Suppressor macrophage (primary cell): ENCODE measurements at regions not wholly inside any gene's neighbourhood (a gene's known extent, or its start where the extent isn't known, plus 50 kb on each side); places are given as distances from the start of the nearest gene placed in this dataset.
"Not testable (repeated sequence)": the region's sequence is repeated elsewhere in the genome, so short reads cannot be mapped to it uniquely, and the experiment has no call there.

Source experiments
- DNase-seq, 4 experiments: peaks; one replicate each; pipeline ENCODE4 v3.0.0-alpha.2; 2020 to 2022

DNA sequence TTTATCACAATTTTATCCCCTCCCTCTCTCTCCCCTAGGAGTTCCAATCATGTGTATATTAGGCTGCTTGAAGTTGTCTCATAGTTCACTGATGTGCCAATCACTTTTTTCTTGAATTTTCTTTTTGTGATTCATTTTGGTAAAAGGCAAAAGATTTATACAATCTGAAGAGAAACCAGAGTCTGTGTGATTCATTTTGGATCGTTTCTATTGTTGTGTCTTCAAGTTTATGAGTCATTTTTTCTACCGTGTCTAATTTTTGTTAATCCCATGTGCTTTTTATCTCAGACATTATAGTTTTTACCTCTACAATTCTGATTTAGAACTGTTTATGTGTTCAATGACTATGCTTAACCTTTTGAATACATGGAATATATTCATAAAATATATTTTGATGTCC lies 483.9 kb upstream of the AUTS2 start:
- DNase-seq: no peak

DNA sequence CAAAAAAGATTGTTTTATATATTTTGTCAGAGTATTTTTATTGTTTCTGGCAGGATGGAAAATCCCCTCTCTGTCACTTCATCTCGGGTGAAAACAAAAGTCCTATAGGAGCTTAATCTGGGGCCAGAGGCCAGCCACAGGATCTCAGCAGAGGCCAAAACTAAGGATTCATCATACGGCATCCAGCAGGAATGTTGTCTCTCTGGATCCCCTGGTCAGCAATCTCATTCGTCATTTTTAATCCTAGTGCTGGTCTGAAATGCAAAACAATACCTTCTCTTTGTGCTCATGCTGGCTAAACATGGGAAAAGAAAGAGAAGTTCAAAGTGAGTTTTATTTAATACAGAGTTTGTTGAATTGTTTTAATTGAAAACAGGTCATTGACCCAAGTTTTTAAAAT lies 482.5 kb upstream of the AUTS2 start:
- no peak for DNase-seq

DNA sequence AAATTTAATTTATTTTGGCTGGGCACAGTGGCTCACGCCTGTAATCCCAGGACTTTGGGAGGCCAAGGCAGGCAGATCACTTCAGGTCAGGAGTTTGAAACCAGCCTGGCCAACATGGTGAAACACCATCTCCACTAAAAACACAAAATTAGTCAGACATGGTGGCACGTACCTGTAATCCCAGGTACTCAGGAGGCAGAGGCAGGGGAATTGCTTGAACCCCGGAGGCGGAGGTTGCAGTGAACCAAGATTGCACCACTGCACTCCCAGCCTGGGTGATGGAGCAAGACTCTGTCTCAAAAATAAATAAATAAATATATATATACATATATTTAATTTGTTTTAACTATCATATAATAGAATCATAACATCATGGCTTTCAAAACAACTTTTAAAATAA lies 482.1 kb upstream of the AUTS2 start:
- DNase-seq: not testable (repeated sequence)

DNA sequence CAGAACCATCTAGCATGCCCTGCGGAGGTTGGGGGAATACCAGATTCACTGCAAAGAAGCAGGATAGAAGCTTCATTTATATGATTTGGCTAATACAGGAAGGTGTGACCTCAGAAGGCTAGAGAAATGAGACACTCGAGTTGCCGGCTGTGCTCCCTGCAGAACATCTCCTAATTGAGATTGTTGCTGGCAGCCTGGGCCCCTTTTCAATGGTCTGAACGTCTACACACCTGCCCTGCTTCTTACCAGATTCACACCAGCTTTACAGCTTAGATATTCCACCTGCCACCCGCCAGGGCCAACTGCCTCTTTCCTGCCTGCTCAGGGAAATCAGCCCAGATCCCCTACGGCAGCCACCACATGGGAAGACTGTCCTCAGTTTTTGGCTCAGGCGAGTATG lies 475.3 kb upstream of the AUTS2 start:
- DNase-seq: no peak

DNA sequence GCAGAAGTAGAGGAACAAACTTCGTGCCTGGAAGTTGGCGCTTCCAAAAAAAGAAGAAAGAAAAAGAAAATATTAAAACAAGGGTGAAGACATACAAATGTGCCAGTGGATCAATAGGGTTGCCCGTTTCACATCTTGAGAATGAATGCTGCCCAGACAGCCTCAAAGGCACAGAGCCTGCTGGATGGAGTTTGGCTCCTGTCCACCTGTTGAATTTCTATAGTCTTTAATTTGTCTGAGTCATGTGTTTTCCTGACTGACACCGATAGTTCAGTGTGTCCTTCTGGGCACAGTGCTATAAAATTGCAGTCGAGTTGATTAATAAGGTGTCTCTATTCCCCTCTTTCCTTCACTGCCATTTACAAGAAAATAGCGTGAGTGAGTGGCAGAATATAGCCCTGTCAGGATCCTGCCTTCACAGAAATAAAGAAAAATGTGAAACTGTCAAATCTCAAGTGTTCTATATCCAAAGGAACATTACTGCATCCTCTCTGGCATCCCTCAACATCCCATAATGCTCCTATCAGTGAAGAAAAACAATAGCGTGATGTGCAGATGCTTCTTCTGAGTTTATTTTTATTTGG lies 471.3 kb upstream of the AUTS2 start:
- DNase-seq: no peak

DNA sequence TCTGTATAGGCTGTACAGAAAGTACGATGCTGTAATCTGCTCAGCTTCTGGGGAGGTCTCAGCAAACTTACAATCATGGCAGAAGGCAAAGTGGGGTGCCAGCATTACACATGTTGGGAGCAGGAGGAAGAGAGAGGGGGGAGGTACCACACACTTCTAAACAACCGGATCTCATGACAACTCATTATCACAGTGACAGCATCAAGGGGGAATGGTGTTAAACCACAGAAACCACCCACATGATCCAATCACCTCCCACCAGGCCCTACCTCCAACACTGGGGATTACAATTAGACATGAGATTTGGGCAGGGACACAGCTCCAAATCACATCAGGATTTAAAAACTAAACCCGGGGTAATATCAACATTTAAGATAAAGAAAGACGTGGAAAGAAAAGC lies 468.8 kb upstream of the AUTS2 start:
- no peak for DNase-seq

DNA sequence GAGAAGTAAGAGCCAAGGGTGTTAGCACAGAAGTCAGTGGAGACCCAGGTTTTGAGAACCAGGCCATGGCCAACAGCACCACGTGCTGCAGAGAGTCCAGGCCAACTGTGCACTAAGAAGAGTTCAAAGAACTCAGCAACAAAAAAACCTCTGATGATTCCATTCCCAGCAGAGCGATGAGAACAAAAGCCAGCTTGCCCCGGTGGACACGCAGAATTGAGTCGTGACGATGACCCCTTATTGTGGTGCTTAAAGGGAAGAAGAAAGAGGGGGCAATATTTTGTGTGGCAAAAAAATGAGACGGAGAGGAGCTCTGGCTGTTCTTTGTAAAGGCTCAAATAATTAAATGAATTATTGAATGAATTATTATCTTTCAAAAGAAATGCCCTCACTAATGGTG lies 468.3 kb upstream of the AUTS2 start:
- DNase-seq: no peak

DNA sequence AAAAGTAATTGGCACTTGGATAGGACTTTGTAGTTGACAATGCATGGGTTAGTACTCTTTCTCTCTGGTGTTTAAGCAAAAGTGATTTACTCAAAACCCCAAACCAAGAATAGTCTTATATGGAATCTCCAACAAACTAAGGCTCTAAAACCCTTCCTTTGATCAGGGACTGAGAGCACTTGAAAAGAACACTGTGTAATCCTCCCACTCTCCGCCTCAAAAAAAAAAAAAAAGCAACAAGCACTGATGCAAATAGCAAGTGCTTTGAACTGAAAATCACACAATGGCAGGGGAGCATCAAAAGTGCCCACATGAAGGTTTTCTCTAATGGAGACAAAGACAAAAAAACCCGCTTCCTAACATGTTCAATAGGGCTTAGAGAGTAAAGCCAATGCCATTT lies 467.9 kb upstream of the AUTS2 start:
- DNase-seq: no peak

DNA sequence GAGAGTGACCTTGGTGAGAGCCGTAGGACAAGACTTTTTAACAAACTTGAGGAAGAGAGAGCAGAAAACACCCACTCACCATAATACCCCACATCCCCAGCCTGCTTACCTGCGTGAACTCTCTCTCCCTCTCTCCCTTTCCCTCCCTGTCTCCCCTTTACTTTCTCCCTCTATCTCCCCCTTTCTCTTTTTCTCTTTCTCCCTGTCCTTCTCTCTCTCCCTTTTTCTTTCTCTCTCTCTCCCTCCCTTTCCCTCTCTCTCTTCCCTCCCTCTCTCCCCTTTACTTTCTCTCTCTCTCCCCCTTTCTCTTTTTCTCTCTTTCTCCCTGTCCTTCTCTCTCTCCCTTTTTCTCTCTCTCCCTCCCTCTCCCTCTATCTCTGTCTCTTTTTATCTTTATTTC lies 464.0 kb upstream of the AUTS2 start:
- DNase-seq: no peak

DNA sequence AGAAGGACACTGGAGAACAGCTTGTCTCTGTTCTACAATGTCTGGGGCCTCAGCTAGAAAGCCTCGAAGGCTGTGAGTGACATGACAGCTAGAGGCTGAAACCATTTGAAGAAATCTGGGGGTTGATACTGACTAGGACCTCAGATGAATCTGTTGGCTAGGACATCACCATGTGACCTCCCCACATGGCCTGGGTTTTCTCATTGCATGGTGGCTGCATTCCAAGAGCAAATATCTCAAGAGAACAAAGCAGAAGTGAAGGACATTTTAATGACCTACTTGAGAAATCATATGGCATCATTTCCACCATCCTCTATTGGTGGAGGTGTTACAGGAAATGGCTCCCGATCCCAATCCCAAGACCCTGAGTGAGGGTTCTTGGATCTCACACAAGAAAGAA lies 450.6 kb upstream of the AUTS2 start:
- peak in 1 of 4 experiments; percentile 3 for DNase-seq

DNA sequence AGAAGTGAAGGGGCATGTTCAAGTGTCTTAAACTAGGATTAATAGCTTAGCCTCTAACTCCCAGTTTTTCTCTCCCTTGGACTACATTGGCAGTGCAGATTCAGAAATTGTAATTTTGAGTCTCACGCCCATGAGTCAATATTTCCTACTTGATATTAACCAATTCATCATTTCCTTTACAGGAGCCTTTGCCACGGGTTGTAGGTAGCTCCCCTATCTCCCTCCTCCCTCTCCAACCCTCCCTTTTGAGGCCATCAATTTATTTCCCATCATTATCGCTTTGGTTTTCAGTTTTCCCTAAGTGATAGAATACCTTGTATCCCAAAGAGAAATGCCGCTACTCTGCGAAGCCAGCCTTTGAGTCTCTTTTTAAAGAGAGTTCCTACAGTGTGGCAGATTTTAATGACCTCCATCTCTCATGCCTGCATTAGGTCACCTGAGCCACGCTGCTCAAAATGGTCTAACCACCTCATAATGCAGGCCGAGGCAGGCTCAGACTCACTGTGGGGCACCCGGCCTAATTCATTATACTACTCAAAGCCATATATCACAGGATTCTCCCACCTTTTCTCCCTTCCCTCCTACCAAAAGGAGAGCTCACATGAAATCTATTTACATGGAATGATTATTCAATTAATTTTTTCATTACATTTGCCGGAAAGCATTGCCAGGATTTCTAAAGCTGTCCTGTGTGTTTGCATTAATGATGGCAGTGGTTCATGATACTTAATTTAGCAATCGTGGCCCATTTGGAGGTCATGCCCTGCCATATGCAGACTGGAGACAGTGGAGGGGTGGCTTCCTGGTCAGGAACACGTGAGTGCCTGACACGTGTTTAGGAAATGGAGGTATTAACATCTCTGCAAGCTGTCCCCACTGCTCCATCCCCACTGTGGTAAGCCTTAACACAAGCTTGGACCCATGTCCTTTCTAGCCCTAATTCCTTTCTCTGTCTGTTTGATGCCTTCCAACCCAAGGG lies 448.2 kb upstream of the AUTS2 start:
- DNase-seq: no peak

DNA sequence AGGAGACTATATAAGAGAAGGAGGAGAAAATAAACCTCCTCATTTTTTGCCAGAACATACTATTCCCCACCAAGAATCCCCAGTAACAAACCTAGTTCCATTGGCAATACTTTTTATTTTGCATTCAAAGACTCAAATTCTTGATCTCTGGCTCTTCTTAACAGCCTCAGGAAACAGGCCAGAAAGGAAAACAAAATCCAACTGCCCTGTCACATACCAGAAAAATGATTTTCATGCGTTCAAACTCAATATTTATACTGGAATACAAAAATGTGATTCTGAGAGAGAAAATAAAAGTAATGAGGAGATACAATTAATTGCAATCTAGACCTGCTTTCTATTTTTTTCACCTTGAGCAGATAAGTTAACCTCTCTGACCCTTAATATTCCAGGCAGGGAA lies 435.9 kb upstream of the AUTS2 start:
- no peak for DNase-seq

DNA sequence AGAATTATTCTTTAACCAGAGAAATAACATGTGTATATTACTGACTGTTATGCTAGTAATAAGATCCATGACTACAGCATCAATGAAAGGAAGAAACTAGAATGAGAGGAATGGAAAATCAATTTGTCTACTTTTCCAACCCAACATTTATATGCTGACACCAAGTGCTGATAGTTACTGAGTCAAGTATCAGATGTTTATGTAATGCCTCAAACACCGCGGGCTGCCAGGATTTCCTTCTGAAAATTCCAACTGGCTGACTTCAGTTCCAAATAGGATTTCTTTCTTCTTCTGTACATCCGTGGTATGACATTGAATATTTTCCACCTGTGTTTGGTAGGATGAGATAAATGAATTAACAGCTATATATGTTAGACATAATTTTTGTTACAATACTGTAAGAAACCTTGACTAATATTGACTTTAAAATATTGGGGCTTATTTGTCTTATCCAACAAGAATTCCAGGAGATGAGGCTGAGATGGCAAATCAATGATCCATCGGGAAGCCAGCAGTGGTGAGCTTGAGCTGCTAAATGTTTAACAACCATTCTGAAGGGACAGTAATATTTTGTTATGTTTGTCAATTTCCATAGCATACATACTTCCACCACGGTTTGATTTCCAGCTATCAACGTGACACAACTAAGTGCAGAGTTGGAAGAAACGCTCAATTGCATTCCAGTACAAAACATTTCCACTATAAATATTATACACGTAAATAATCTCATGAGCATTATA lies 435.2 kb upstream of the AUTS2 start:
- no peak for DNase-seq

DNA sequence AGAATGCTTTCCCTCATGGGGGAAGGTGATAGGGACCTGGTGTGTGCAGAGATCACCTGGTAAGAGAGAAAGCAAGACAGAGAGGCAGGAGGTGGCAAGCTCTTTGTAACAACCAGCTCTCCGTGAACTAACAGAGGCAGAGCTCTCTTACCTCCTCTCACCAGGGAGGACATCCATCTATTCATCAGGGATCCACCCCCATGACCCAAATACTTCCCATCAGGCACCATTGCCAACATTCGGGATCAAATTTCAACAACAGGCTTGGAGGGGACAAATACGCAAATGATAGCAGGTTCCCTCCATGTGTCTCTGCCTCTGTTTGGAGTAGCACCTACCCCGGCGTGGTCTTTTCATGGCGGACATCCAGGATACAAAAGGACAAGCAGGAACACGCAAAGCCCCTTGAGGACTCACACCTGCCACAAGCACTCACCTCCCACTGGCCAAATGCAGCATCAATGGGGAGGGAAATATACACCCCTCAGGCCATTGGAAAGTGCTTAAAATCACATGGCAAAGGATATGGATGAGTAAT lies 431.2 kb upstream of the AUTS2 start:
- no peak for DNase-seq

DNA sequence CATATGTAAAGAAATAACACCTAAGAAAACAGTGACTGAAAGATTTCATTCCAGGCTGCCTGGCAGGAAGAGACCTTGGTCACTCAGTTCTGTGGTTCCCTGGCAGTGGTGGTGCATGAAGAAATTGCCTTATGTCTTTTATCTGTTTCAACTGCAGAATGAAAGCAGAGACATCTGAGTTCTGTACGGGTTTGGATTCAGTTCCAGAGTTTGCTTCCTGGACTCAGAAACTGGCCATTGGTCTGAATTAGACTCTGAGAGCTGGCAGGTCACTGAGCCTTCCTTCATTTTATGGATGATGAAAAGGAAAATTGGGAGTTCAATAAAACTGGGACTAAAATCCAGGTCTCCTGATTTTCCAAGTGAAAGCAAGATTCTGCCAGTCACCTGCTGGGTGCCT lies 428.9 kb upstream of the AUTS2 start:
- DNase-seq: no peak

DNA sequence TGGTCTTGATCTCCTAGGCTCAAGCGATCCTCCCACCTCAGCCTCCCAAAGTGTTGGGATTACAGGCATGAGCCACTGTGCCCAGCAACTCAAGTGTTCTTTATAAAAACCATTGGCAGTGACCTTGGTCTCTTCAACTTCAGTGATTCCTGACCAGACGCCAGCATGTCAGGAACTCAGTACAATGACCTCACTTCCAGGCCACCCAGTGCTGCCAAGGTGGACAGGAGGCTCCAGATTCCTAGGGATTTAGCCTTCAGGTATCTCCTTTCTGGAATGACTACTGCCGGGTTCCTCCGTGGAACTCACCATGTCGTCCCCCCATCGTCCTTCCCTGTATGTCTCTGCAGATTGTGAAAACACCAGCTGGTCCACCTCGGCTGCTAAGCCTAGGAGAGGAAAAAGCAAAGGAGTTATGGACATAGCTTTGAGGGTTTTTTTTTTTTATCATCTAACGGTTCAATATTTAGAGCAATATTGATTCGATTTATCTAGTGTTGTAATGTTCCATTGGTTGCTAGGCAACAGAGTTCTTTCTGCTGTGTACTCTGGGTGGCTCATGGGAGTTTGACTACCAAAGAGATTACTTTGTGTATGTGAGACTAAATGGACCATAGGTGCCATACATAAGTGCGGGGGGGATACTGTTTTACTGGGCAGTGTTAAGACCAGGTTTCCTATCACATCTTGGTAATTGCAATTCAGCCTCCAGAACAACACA lies 425.8 kb upstream of the AUTS2 start:
- DNase-seq: no peak

DNA sequence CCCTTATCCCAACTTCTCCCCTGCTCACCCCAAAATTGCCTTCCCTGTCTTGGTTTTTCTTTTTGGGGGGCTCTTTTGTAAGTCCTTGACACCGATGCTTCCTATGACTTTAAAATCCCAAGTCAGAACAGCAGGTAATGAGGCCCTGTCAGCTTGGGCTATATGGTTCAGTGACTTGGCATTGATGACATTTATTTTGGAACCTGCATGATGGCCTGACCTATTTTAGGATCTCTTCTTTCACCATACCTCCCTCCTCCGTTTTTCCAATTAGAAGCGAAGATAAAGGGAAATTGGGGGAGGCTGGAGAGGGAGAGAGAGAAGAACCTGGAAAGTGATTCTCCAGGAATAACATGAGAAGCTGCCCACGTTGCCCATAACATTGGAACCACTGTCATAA lies 424.9 kb upstream of the AUTS2 start:
- no peak for DNase-seq

DNA sequence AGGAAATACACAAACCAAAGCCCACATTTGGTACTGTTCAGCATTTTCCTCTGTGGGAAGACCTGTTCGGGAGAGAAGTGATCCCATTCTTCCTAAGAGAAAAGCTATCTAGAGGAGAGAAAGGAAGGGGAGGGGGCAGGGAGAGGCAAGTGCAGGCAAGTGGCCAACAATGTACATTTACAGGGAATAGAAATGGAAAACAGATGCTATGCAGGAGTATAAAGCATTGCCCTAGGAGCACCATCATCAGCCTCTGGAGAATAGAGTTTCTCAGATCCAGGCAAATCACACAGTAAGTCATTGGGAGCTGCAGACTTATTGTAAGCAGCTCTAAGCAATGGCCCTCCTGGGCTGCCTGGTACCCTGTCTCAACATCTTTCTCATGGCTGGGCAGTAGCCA lies 424.4 kb upstream of the AUTS2 start:
- no peak for DNase-seq

DNA sequence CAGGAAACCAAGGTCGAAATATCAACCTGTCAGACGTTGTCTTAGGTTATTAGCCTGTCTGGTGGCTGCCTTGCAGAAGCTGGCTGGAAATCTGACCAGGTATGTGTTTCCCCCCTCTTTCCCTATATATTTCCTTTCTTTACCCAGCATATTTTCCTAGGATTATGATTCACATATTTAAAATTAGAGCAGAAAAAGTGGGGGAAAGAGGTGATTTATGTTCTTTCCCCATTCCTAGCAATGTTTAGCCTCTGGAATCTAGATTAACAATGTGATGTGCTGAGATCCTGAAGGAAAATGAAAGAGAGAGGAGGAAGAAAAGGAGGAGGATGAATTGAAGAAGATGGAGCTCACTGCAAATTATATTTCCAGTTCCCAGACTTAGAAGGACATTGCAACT lies 421.4 kb upstream of the AUTS2 start:
- DNase-seq: no peak

DNA sequence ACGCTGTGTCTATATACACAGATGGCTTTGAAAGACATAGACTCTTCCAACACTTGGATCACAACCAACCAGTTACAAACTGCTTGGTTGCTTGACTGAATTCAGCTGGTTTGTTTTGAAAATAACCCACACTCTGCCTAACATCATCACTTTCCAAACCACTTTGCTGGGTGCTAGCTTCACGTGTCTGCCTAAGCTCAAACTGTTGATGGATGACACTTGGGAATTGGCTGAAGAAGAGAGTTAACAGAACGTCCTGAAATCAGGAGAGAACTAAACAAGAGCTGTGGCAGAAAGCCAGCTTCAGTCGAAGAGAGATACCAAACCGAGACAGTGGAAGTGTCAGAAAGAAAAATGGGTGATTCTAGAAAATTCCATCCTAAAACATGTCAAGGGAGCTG lies 420.8 kb upstream of the AUTS2 start:
- DNase-seq: no peak

DNA sequence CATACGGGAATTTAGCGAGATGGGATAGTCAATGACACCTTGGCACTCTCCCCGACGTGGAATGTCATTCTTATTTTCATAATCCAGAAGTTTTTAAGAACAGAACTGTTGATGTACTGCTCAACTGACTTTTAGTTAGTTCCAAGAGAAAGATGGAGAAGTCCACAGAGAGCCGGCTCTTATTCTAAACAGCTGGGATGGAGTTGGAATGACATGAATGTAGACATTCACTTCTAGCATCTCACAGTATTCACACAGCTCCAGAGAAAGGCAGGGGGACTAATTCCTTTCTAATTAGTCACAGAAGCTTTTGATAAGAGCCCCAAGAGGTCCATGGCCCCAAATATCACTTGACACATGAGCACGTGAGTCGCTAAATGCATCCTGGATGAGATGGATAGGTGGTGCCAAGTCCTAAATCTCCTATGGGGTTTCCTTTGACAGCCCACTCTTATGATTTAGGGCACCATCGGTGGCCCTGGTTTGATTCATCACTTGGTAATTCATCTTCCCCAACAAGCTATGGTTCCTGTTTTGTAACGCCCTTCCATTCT lies 420.3 kb upstream of the AUTS2 start:
- no peak for DNase-seq

DNA sequence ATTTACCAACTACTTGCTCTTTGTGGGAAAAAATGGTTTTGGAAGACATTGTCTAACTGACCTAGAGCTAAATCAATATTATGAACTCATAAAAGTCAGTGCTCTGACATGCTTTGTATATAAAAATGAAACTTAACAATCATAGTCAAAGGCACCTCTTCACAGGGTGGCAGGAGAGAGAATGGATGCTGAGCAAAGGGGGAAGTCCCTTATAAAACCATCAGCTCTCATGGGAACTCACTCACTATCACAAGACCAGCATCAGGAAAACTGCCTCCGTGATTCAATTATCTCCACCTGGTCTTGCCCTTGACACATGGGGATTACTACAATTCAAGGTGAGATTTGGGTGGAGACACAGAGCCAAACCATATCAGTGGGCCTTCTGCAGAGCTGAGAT lies 417.6 kb upstream of the AUTS2 start:
- DNase-seq: no peak
